Upper lobe of left lung (tissue), 6 donors: ENCODE measurements at regions not wholly inside any gene's neighbourhood (a gene's known extent, or its start where the extent isn't known, plus 50 kb on each side); places are given as distances from the start of the nearest gene placed in this dataset.
"Not testable (repeated sequence)": the region's sequence is repeated elsewhere in the genome, so short reads cannot be mapped to it uniquely, and the experiment has no call there.

ENCODE experiments used
- ATAC-seq, 2 donors: fragments of 200-7000 bp; cut with Tn5 transposase; one replicate each; pipeline ENCODE4 v1.9.1; 2022; ENCODE audit warnings: mild to moderate bottlenecking in 2 of 2, moderate library complexity in 2 of 2; ENCODE audit not compliant: low FRiP score in 2 of 2
- DNase-seq, 2 donors: peaks; one replicate each; pipeline ENCODE4 v3.0.0-alpha.2; 2019 to 2020
- H3K27ac ChIP-seq, 4 donors: fragments of 200-600 bp; sonication (generic); one replicate each; pipeline ENCODE4 v1.5.1; 2016 to 2019
- H3K27me3 ChIP-seq, 4 donors: fragments of 200-600 bp; sonication (generic); one replicate each; pipeline ENCODE4 v1.5.1; 2017 to 2019
- H3K36me3 ChIP-seq, 4 donors: fragments of 200-600 bp; sonication (generic); one replicate each; pipeline ENCODE4 v1.5.1; 2016 to 2019
- H3K4me1 ChIP-seq, 4 donors: fragments of 200-600 bp; sonication (generic); one replicate each; pipeline ENCODE4 v1.5.1; 2018 to 2019
- H3K4me3 ChIP-seq, 4 donors: fragments of 200-600 bp; sonication (generic); one replicate each; pipeline ENCODE4 v1.5.1; 2017 to 2019; ENCODE audit warnings: mild to moderate bottlenecking in 2 of 4, moderate library complexity in 1 of 4
- H3K9me3 ChIP-seq, 4 donors: fragments of 200-600 bp; sonication (generic); one replicate each; pipeline ENCODE4 v1.5.1; 2018 to 2019
- CTCF ChIP-seq, 6 experiments: fragments of 450-650 bp in 4 of 6; fragments of 200-600 bp in 2 of 6; sonication (generic) in 2 of 6; IDR thresholded peaks; one replicate each; pipeline ENCODE4 v1.5.1; 2016 to 2019; ENCODE audit warnings: antibody characterized with exemption in 6 of 6
- EP300 ChIP-seq, 4 donors: sonication (generic); formaldehyde crosslinking; IDR thresholded peaks; one replicate each; pipeline ENCODE4 v1.5.1; 2017; ENCODE audit warnings: antibody characterized with exemption in 4 of 4, control low read depth in 2 of 4
- POLR2A ChIP-seq, 4 donors: fragments of 450-650 bp; IDR thresholded peaks; one replicate each; pipeline ENCODE4 v1.5.1; 2016 to 2017; ENCODE audit warnings: antibody characterized with exemption in 4 of 4, mild to moderate bottlenecking in 2 of 4
- POLR2AphosphoS5 ChIP-seq, 2 donors: sonication (generic); formaldehyde crosslinking; IDR thresholded peaks; one replicate each; pipeline ENCODE4 v1.5.1; 2017; ENCODE audit warnings: antibody characterized with exemption in 2 of 2
- WGBS, 2 donors: methylation state at CpG; one replicate each; pipeline ENCODE4 v1.1.5; 2017 to 2018; 5-methylcytosine and 5-hydroxymethylcytosine counted together
- donor health status: DM: no; HTN: no; CAD: no; lungs with moderate emphysema.
- donor health status: DM: no; HTN: yes; CAD: no; lungs with severe emphysema.

DNA sequence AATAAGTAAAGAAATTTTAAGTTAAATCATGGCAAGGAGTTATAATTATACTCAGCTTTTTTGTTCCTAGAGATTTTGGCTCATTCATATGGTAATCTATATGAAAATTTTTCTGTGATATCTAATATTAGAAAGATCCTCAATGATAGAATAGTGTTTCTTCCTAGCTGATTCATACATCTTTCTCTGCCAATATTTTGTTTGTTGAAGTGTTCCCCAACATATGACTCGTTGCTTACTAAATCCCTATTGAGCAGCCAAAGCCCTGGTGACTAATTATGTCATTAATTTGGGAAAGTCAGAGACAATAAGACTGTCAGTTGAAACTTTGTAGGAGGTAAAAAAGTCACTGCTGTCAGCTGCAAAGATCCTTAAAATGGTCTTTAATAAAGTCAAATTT is 1348.5 kb upstream of the CDH18 start:
- not testable (repeated sequence) for ATAC-seq
- WGBS, 2 donors, result 27 to 41% methylated on average over 1 of the region's 1 CpG

GRCh38 chr5:21315376-21315775 is 1327.4 kb upstream of the CDH18 start:
- H3K36me3 ChIP-seq, H3K27me3 ChIP-seq, H3K4me3 ChIP-seq, DNase-seq, ATAC-seq, H3K27ac ChIP-seq, H3K9me3 ChIP-seq, H3K4me1 ChIP-seq: not testable (repeated sequence)
- 94 to 96% methylated on average over 3 of the region's 3 CpGs for WGBS, 2 donors

More for the DNA sequence above, 1348.5 kb upstream of the CDH18 start:
- H3K9me3 ChIP-seq, H3K27ac ChIP-seq, H3K4me1 ChIP-seq, DNase-seq, H3K4me3 ChIP-seq, H3K36me3 ChIP-seq, H3K27me3 ChIP-seq: not testable (repeated sequence)

GRCh38 chr5:21301205-21301604 is 1313.2 kb upstream of the CDH18 start:
- H3K27me3 ChIP-seq, H3K4me1 ChIP-seq, H3K36me3 ChIP-seq, H3K4me3 ChIP-seq, H3K27ac ChIP-seq, ATAC-seq, DNase-seq, H3K9me3 ChIP-seq: not testable (repeated sequence)

DNA sequence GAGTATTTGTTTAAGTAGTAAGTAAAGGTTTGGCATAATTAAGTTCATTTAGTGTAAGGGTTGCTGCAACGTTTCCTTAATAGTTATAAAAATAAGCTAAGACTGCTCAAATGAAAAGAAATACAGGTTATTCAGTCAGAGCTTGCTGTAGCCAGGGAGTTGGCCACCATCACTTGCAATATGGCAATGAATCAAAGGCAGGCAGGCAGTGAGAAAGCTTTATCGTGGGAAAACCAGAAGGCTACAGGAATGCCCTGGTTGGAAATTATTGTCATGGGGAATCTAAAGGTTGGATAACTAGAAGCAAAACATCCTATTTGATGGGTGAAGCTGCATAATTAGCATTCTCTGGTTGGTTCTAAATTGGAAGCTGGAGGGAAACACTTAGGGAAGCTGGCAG is 1286.4 kb upstream of the CDH18 start:
- not testable (repeated sequence) for H3K27me3 ChIP-seq, H3K9me3 ChIP-seq, DNase-seq, ATAC-seq, H3K27ac ChIP-seq, H3K36me3 ChIP-seq, H3K4me1 ChIP-seq, H3K4me3 ChIP-seq
- 67 to 71% methylated on average over 2 of the region's 2 CpGs for WGBS, 2 donors

DNA sequence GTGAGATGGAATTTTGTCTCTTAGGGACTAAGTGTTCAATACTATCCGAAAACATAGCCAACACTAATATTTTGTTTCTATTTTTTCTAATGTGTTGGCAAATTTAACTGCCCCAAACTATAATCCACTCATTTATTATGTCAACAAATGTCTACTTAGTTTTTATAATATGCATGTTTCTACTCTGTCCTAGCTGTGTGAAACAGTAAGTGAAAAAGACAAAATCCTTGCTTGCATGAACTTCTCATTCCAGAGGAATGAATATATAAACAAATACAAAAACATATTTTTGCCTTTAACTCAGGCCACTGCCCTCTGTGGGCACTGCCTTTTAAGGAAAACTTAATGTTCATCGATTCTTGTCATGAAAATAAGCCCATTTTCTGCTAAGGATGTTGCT is 1275.4 kb upstream of the CDH18 start:
- no peak overlapping the region for H3K27ac ChIP-seq
- no peaks in the 10 kb centered on the region for H3K27me3 ChIP-seq
- ATAC-seq, result no peak
- H3K4me1 ChIP-seq, result no peaks in the 10 kb centered on the region
- WGBS, 2 donors, result 58 to 69% methylated on average over 2 of the region's 2 CpGs
- TF ChIP-seq EP300 (IDR thresholded peaks at IDR 0.05) (no peak), CTCF (IDR thresholded peaks at IDR 0.05) (no peak), POLR2AphosphoS5 (IDR thresholded peaks at IDR 0.05) (no peak), POLR2A (IDR thresholded peaks at IDR 0.05) (no peak)
- H3K9me3 ChIP-seq, result no peaks in the 10 kb centered on the region
- no peak for DNase-seq
- H3K36me3 ChIP-seq, result no peaks in the 10 kb centered on the region
- no peak overlapping the region for H3K4me3 ChIP-seq

DNA sequence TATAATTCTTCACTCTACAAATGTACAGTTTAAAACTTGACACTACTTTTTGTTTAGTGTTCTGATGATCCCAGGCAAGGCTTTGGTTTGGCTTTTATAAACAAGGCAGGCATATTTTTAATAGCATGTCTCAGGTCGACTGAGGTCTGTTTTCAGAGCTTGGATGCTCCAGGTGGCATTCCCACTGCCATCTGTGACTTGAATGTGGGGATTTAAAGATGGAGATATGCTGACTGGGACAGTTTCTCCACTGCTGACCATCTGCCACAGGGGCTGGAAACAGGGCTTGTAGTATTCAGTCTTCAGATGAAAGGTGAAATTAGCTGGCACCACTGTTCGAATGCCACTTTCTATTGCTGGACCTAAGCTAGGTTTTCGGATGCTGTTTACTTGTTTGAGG is 1266.2 kb upstream of the CDH18 start:
- Histone ChIP-seq H3K9me3 (peaks cover 0 to 3% (median 2%) of the 10 kb centered on the region in 4 donors), H3K36me3 (no peaks in the 10 kb centered on the region), H3K4me3 (no peak overlapping the region), H3K4me1 (no peaks in the 10 kb centered on the region), H3K27ac (no peak overlapping the region), H3K27me3 (no peaks in the 10 kb centered on the region)
- ATAC-seq, result no peak
- TF ChIP-seq EP300 (IDR thresholded peaks at IDR 0.05), result no peak
- TF ChIP-seq POLR2A (IDR thresholded peaks at IDR 0.05), result no peak
- TF ChIP-seq POLR2AphosphoS5 (IDR thresholded peaks at IDR 0.05), result no peak
- TF ChIP-seq CTCF (IDR thresholded peaks at IDR 0.05), result no peak
- WGBS, 2 donors, result 85 to 89% methylated on average over 3 of the region's 3 CpGs
- no peak for DNase-seq

DNA sequence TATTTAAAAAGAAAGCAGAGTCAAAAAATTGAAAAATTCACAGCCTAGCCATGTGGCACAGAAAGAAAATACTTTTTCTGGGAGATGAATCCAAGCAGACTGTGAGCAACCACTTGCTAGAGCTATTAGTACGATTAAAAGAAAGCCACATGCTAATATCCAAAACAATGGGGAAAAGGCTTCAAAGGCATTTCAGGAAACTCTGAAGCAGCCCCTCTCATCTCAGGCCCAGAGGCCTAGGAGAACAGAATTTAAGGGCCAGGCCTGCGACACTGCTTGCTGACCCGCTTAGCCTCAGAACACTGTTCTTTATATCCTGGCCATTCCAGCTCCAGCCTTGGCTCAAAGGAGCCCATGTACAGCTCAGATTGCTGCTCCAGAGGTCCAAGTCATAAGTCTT is 1257.0 kb upstream of the CDH18 start:
- Histone ChIP-seq H3K27ac (no peak overlapping the region), H3K36me3 (no peaks in the 10 kb centered on the region), H3K4me3 (no peak overlapping the region), H3K27me3 (no peaks in the 10 kb centered on the region), H3K4me1 (no peaks in the 10 kb centered on the region), H3K9me3 (no peaks in the 10 kb centered on the region)
- no peak for TF ChIP-seq POLR2AphosphoS5 (IDR thresholded peaks at IDR 0.05)
- DNase-seq (no peak), ATAC-seq (no peak)
- 52 to 59% methylated on average over 3 of the region's 3 CpGs for WGBS, 2 donors

- no peak for DNase-seq
- no peaks in the 10 kb centered on the region for H3K9me3 ChIP-seq
- H3K27ac ChIP-seq, result no peak overlapping the region
- no peaks in the 10 kb centered on the region for H3K27me3 ChIP-seq
- no peak for ATAC-seq
- 60 to 67% methylated on average over 4 of the region's 4 CpGs for WGBS, 2 donors
- H3K36me3 ChIP-seq, result no peaks in the 10 kb centered on the region
- H3K4me3 ChIP-seq, result no peak overlapping the region
- H3K4me1 ChIP-seq, result no peaks in the 10 kb centered on the region
- no peak for TF ChIP-seq EP300 (IDR thresholded peaks at IDR 0.05)
- TF ChIP-seq POLR2AphosphoS5 (IDR thresholded peaks at IDR 0.05), result no peak
- no peak for TF ChIP-seq CTCF (IDR thresholded peaks at IDR 0.05)
- TF ChIP-seq POLR2A (IDR thresholded peaks at IDR 0.05), result no peak
Observed at GRCh38 chr5:21238786-21239185, 1250.8 kb upstream of the CDH18 start.
